Psoas muscle (tissue), 7 donors: ENCODE measurements at regions not wholly inside any gene's neighbourhood (a gene's known extent, or its start where the extent isn't known, plus 50 kb on each side); places are given as distances from the start of the nearest gene placed in this dataset.
A peak's percentile ranks its signal among the peaks of the same experiment; 100 is the strongest.

Source experiments
- ATAC-seq, 4 donors: fragments of 200-7000 bp; cut with Tn5 transposase; one replicate each; pipeline ENCODE4 v1.9.1; 2020; ENCODE audit warnings: moderate library complexity in 3 of 4, mild to moderate bottlenecking in 2 of 4
- DNase-seq, 2 donors: peaks; one replicate each; pipeline ENCODE4 v3.0.0-alpha.2; 2020
- H3K27ac ChIP-seq: fragments of 200-600 bp; one replicate; pipeline ENCODE4 v1.8.0; 2022
- H3K27me3 ChIP-seq, 3 donors: fragments of 200-600 bp in 1 of 3; one replicate each; pipeline versions ENCODE4 v1.6.1 to v1.8.0; 2013 to 2022; ENCODE audit warnings: low read length in 2 of 3, mild to moderate bottlenecking in 2 of 3, moderate library complexity in 1 of 3; ENCODE audit not compliant: insufficient read depth in 3 of 3
- H3K36me3 ChIP-seq, 2 donors: fragments of 200-600 bp in 1 of 2; one replicate each; pipeline versions ENCODE4 v1.6.1 to v1.8.0; 2013 to 2022; ENCODE audit warnings: low read depth in 1 of 2, mild to moderate bottlenecking in 1 of 2, moderate library complexity in 1 of 2; ENCODE audit not compliant: insufficient read depth in 1 of 2
- H3K4me1 ChIP-seq: fragments of 200-600 bp; one replicate; pipeline ENCODE4 v1.8.0; 2022
- H3K4me3 ChIP-seq: fragments of 200-600 bp; one replicate; pipeline ENCODE4 v1.8.0; 2022; ENCODE audit warnings: mild to moderate bottlenecking
- H3K9me3 ChIP-seq: fragments of 200-600 bp; one replicate; pipeline ENCODE4 v1.8.0; 2022
- CTCF ChIP-seq: fragments of 200-600 bp; IDR thresholded peaks from one replicate; pipeline ENCODE4 v1.8.0; 2022; ENCODE audit warnings: antibody characterized with exemption
- WGBS, 3 donors: extraction: QIAGEN DNeasy Blood & Tissue Kit; methylation state at CpG; one replicate each; pipeline versions ENCODE4 v1.1.6 to v1.1.7; 2013; 5-methylcytosine and 5-hydroxymethylcytosine counted together
- intact Hi-C, 2 donors: fragments of 100-400 bp; cut with DNase I; formaldehyde crosslinking; loops; one replicate each; pipeline versions ENCODE4 v1.11.0 to v1.14.2; 2022
- donor health status: healthy with polysubstance abuse.
- donor health status: DM: no; HTN: no; CAD: no; lungs with moderate emphysema.
- donor health status: Bipolar disorder and iron deficiency.
- donor health status: healthy.
- donor health status: DM: yes; HTN: yes; CAD: no.
- donor health status: DM: no; HTN: no; CAD: no.
- donor health status: DM: yes; HTN: yes; CAD: no.

DNA sequence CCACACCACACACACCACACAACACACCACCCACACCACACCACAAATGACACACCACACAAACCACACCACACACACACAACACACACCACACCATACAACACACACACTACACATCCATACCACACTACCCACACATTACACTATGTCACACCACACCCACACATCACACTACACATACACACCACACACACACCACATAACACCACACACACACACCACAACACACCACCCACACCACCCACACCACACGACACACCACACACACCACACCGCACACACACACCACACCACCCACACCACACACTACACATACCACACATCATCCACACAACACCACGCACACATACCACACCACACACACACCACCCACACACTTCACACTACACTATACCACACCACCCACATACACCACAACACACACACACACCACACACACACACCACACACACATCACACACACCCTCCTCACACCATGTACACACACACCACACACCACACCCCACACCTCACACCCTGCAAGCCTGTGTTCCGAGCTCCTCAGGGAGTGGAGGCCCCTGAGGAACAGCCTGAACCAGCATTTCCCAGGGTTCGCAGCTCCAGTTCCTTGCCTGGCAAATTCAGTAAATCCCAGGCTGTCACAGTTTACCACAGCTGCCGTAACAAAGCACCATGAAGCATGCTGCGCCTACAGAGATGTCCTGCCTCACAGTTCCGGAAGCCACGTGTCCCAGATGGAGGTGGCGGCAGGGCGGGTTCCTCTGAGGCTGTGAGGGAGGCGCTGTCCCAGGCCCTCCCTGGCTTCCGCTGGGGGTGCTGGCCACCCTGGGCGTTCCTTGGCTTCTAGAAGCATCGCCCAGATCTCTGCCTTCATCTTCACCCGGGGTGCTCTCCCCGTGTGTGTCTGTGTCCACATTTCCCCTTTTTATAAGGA is 69.8 kb upstream of the ATP5PO start:
- no peak overlapping the region for H3K27ac ChIP-seq
- intact Hi-C loops, result no loop called here
- H3K9me3 ChIP-seq, result no peaks in the 10 kb centered on the region
- no peak for TF ChIP-seq CTCF
- WGBS, 3 donors, result 64 to 77% (median 73%) methylated on average over 17 of the region's 17 CpGs
- no peaks in the 10 kb centered on the region for H3K27me3 ChIP-seq
- H3K4me3 ChIP-seq, result no peak overlapping the region
- H3K4me1 ChIP-seq, result no peaks in the 10 kb centered on the region
- H3K36me3 ChIP-seq, result no peaks in the 10 kb centered on the region
- no peak for DNase-seq
- ATAC-seq, result no peak

DNA sequence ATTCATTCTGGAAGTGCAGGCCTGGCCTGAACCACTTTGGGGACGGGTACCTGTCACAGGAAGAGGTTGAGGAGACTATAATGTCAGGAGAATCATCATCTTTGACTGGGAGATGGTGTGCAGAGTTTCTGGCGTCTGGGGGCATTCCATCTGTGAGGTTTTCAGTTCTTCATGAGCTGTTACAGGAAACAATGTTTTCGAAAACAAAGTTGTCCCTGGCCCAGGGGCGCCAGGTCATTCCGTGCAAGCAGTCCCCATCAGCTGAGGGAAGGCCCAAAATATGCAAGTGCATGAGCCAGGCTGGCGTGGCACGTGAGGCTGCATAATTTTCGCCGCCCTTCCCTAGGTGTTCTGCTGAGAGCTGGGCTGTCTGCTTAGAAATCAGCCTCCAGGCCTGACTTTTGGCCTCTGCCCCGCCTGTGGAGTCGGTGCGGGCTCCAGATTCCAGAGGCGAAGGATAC is 68.4 kb upstream of the ATP5PO start:
- Histone ChIP-seq H3K9me3 (no peaks in the 10 kb centered on the region), H3K27me3 (no peaks in the 10 kb centered on the region), H3K36me3 (no peaks in the 10 kb centered on the region), H3K4me1 (no peaks in the 10 kb centered on the region), H3K4me3 (no peak overlapping the region), H3K27ac (no peak overlapping the region)
- no peak for TF ChIP-seq CTCF
- DNase-seq, result no peak
- no peak for ATAC-seq
- 87 to 93% (median 89%) methylated on average over 13 of the region's 13 CpGs for WGBS, 3 donors
- intact Hi-C loops, result loop anchor here in 1 of 2 donors (5.0 kb wide), 1 partner anchor 83 kb away; no protein-coding TSS in a partner anchor

DNA sequence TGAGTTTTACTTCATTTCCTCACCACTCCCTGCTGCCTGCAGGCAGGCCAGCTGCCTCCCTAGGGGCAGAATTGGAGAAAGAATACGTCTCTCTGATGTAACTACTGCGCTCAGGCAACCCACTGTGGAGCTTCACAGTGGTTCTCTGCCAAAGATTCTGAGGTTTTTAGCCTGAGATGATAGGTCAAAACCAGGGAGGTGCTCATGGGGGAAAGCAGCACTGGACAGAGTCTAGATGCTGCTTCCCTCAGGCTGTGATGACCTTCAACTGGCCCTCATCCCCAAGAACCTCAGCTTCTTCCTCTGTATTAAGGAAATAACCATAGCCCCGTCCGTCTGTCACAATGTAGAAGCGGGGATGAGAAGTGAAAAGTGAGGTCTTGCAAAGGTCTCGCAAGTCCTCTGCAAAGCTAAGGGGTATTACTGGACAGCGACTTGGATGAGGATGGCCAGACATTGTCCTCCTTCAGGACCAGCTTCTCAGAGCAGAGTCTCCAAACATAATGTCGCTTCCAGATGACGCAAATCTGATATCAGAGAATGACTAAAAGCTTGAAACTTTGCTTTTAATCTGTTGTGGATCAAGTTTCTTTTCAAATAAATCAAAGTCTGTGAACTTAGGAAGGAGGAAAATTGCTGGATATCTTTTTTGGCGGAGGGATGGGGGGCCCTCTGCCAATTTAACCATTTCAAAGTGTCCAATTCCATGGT is 65.9 kb upstream of the ATP5PO start:
- DNase-seq (peak; percentile 61 to 73), ATAC-seq (peak in 3 of 4 donors; percentile 15 to 31 (median 15))
- Histone ChIP-seq H3K9me3 (no peaks in the 10 kb centered on the region), H3K4me3 (no peak overlapping the region), H3K27me3 (no peaks in the 10 kb centered on the region), H3K4me1 (peaks cover 13% of the 10 kb centered on the region), H3K27ac (no peak overlapping the region), H3K36me3 (no peaks in the 10 kb centered on the region)
- WGBS, 3 donors, result 69 to 73% (median 71%) methylated on average over 10 of the region's 10 CpGs
- no peak for TF ChIP-seq CTCF
- intact Hi-C loops, result loop anchor here in 1 of 2 donors (5.0 kb wide), 1 partner anchor 86 kb away; no protein-coding TSS in a partner anchor

GRCh38 chr21:33980276-33980916 is 64.8 kb upstream of the ATP5PO start:
- H3K36me3 ChIP-seq, result no peaks in the 10 kb centered on the region
- 68 to 82% (median 74%) methylated on average over 6 of the region's 6 CpGs for WGBS, 3 donors
- intact Hi-C loops, result loop anchor here in 1 of 2 donors (5.0 kb wide), 1 partner anchor 87 kb away; no protein-coding TSS in a partner anchor
- peaks cover 13% of the 10 kb centered on the region for H3K4me1 ChIP-seq
- H3K4me3 ChIP-seq, result no peak overlapping the region
- TF ChIP-seq CTCF, result no peak
- ATAC-seq (peak in 2 of 4 donors; percentile 12 to 64), DNase-seq (no peak)
- no peak overlapping the region for H3K27ac ChIP-seq
- no peaks in the 10 kb centered on the region for H3K9me3 ChIP-seq
- no peaks in the 10 kb centered on the region for H3K27me3 ChIP-seq
